ENCODE measurements at regions not wholly inside any gene's neighbourhood (a gene's known extent, or its start where the extent isn't known, plus 50 kb on each side); places are given as distances from the start of the nearest gene placed in this dataset.
A peak's percentile ranks its signal among the peaks of the same experiment; 100 is the strongest.

DNA sequence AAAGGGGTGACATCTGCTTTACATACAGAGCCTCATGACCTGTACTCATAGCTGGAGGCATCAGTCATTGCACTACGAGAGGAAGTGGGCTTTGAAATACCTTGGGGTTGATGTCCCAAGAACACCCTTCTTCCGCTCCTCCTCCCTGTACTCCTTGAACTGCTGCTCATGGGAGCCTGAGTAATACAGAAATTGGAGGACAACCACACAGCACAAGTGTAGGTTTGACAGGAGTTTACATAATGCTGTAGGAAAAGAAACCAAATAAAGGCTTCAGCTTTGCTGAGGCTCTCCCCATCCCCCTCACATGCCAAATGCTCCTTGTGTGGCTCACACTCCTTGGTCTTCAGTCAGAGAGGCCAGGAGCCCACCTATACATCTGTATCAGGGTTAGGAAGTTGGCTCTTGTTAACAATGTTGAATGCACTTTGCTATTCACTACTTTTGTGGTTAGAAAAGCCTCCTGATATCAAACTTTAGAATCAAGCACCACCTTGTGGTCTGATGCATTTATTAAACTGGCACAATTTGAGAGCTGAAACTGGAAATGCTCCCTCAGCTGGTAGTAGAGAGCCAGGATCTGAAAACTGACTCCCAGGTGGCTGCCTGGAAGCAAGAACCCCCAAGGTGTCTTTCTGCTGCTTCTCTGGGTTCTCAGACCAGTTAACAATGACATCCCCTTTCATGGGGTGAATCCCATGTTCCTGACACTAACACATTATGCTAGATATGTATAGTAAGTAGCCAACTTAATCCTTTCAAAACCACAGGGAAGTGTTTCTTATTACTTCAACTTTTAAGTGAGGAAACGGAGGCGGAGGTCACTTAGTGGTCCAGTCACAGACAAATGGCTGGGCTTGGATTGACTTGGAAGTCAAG is 56.2 kb upstream of the EDN1 start:
- WGBS = 93% methylated on average over 4 of the region's 4 CpGs
- no peak overlapping the region for H3K27ac ChIP-seq
- no peaks in the 10 kb centered on the region for H3K4me1 ChIP-seq (replicated peaks)
- peak; percentile 71 for DNase-seq (ENCODE audit: low spot score)
- no peaks in the 10 kb centered on the region for H3K9me3 ChIP-seq
- intact Hi-C loops (cut with DNase I) = loop anchor here (2.0 to 10.0 kb wide), 3 partner anchors 529 to 652 kb away; no protein-coding TSS in a partner anchor
- TF ChIP-seq, protein P1, sequence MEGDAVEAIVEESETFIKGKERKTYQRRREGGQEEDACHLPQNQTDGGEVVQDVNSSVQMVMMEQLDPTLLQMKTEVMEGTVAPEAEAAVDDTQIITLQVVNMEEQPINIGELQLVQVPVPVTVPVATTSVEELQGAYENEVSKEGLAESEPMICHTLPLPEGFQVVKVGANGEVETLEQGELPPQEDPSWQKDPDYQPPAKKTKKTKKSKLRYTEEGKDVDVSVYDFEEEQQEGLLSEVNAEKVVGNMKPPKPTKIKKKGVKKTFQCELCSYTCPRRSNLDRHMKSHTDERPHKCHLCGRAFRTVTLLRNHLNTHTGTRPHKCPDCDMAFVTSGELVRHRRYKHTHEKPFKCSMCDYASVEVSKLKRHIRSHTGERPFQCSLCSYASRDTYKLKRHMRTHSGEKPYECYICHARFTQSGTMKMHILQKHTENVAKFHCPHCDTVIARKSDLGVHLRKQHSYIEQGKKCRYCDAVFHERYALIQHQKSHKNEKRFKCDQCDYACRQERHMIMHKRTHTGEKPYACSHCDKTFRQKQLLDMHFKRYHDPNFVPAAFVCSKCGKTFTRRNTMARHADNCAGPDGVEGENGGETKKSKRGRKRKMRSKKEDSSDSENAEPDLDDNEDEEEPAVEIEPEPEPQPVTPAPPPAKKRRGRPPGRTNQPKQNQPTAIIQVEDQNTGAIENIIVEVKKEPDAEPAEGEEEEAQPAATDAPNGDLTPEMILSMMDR (IDR thresholded peaks at IDR 0.05) = peak; percentile 40 to 93 (median 86)
- TF ChIP-seq POLR2AphosphoS5 (IDR thresholded peaks at IDR 0.05) (peak; percentile 74), POLR2A (IDR thresholded peaks at IDR 0.05) (no peak)
- H3K27me3 ChIP-seq (replicated peaks; ENCODE audit: insufficient read depth) = no peaks in the 10 kb centered on the region
- no peaks in the 10 kb centered on the region for H3K36me3 ChIP-seq
- no peak overlapping the region for H3K4me3 ChIP-seq

DNA sequence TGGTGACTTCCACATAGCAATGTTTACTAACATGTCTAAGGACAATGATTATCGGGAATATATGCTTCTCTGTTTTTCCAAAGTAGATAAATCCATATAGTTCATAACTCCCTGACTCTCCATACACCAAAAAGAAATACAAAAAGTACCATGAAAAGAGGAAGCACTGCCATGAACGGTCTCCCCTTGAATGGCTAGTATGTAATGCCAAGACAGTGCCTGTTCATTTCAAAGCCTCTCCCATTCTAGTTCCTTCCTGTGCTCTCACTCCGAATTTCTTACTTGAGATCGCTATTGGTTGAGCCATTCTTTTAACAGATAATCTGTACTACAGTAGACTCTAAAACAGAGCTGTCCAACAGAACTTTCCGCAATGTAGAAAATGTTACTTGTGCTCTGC is 54.8 kb upstream of the EDN1 start:
- intact Hi-C loops (cut with DNase I) = loop anchor here (2.0 to 10.0 kb wide), 2 partner anchors 531 to 581 kb away; no protein-coding TSS in a partner anchor
- Histone ChIP-seq H3K27ac (no peak overlapping the region), H3K27me3 (replicated peaks; ENCODE audit: insufficient read depth) (no peaks in the 10 kb centered on the region), H3K4me3 (no peak overlapping the region), H3K36me3 (no peaks in the 10 kb centered on the region), H3K9me3 (no peaks in the 10 kb centered on the region), H3K4me1 (replicated peaks) (no peaks in the 10 kb centered on the region)
- TF ChIP-seq, protein P1 (IDR thresholded peaks at IDR 0.05) = no peak
- TF ChIP-seq POLR2A (IDR thresholded peaks at IDR 0.05) = no peak
- no peak for TF ChIP-seq POLR2AphosphoS5 (IDR thresholded peaks at IDR 0.05)
- WGBS = 93% methylated on average over 5 of the region's 5 CpGs
- DNase-seq (ENCODE audit: low spot score) = no peak

DNA sequence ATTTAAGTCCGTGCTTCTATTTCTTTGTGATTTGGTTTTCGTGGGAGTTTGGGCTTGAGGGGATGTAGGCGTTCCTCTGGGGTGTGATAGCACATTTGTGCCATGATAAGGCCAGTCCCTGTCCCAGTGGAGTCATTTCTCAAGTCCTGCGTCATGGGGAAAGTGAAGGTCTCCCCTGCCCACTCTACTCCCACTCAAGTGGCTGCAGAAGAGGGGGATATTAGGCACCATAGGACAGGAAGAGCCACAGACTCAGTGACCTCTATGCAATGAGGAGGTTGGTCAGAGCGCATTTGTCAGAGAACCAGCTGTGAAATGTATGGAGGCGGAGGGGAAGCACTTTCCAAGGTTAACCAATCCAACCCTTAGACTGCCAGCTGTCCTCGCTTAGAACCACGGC is 51.9 kb upstream of the EDN1 start:
- intact Hi-C loops (cut with DNase I) = loop anchor here (10.0 kb wide), 1 partner anchor 533 kb away; no protein-coding TSS in a partner anchor
- no peaks in the 10 kb centered on the region for H3K27me3 ChIP-seq (replicated peaks; ENCODE audit: insufficient read depth)
- H3K4me3 ChIP-seq = no peak overlapping the region
- no peaks in the 10 kb centered on the region for H3K4me1 ChIP-seq (replicated peaks)
- H3K9me3 ChIP-seq = no peaks in the 10 kb centered on the region
- 94% methylated on average over 8 of the region's 8 CpGs for WGBS
- H3K36me3 ChIP-seq = no peaks in the 10 kb centered on the region
- no peak overlapping the region for H3K27ac ChIP-seq
- TF ChIP-seq POLR2A (IDR thresholded peaks at IDR 0.05) (no peak), POLR2AphosphoS5 (IDR thresholded peaks at IDR 0.05) (no peak)
- TF ChIP-seq, protein P1 (IDR thresholded peaks at IDR 0.05) = no peak
- no peak for DNase-seq (ENCODE audit: low spot score)

Data from prostate gland (tissue), 2 donors.